GM21367 (cell line): ENCODE measurements at regions not wholly inside any gene's neighbourhood (a gene's known extent, or its start where the extent isn't known, plus 50 kb on each side); places are given as distances from the start of the nearest gene placed in this dataset.
"Not testable (repeated sequence)": the region's sequence is repeated elsewhere in the genome, so short reads cannot be mapped to it uniquely, and the experiment has no call there.

Experiments
- ATAC-seq: cut with Tn5 transposase; IDR thresholded peaks from one replicate; pipeline ENCODE4 v1.9.1; 2021; ENCODE audit not compliant: unreplicated experiment

DNA sequence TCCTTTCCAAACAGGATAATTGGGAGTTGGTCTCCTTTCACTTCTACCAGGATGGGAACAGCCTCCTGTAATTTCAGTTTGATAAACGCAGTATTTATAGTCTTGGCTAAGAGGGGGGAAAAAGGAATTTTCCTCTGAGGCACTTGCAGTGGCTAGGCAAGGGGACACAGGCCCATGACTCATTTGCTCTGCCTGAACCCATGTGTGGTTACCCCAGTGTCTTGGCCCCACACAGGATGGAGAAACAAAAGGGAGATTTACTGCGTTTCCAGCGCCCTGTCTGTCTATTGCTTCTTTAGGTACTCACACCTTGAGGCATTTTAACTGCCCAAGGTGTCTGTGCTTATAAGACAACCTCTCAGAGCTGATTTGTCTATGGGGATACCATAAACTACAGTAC is 74.8 kb upstream of the NEDD9 start:
- no peak for ATAC-seq

DNA sequence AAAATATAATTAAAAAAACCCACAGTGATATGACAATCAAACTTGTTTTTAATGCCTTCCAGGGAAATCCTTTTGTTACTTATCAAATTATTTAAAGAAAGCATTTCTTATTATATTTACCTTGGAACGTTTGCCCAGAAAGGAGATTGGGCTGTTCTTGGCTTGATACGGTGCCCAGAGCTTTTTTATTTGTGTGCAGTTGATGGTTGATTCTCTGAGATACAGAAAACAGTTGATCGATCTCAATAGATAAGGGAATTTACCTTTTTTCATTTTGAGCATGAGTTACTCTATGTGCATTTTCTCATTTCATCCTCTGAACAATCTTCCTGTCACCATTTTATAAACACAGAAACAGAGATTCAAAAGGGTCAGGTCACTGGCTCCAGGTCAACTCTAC is 72.5 kb upstream of the NEDD9 start:
- no peak for ATAC-seq

GRCh38 chr6:11299876-11300428 is 67.5 kb upstream of the NEDD9 start:
- ATAC-seq, result not testable (repeated sequence)

- ATAC-seq, result not testable (repeated sequence)
Measured at GRCh38 chr6:11299421-11299784, 66.9 kb upstream of the NEDD9 start.

GRCh38 chr6:11298651-11299420 is 66.4 kb upstream of the NEDD9 start:
- ATAC-seq, result no peak

DNA sequence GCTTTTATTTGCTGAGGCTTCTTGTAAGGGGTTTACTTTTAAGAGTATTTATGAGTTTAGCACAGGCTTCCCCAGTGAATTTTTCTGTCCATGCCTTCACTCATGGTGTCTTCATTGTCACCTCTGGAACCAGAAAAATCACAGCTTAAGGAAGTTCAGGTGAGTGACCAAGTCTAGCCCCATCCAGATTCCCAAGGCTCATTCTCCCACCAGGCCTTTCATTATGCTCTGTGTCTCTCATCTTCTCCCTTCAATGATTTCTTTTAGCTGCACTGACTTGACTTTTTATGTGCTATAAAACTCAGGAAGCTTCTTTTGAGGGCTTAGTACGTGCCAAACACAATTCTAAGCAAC is 64.9 kb upstream of the NEDD9 start:
- ATAC-seq, result no peak

- ATAC-seq, result no peak
Measured at GRCh38 chr6:11296449-11297375, 64.2 kb upstream of the NEDD9 start.

- ATAC-seq, result no peak
Measured at GRCh38 chr6:11295969-11296368, 63.5 kb upstream of the NEDD9 start.

GRCh38 chr6:11294228-11294627 is 61.8 kb upstream of the NEDD9 start:
- no peak for ATAC-seq

DNA sequence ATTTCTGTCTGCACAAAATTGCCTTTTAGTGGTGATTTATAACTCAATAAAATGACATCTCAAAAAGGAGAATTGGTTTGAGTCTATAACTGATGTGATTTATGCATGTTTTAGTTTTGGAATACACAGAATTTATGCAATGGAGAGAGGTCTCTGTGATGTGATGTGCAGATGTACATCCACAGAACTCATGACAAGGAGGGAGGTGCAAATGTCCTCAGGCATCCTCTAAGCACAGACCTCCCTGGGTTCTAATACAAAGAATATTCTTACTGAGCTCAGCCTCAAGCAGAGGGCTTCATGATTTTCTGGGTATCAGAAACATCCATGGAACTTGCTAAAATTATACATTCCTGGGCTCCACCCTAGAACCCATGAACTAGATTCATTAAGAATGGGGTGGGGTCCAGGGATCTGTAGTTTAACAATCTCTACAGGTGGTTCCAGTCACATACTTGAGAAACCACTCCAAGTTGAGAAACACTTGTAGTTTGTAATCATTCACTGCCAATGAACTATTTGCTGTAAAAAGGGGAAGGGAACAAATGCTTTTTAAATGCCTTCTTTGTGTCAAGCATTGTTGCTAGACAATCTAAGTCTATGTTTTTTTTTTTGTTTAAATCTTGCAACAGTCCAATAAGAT is 60.2 kb upstream of the NEDD9 start:
- ATAC-seq, result no peak

- no peak for ATAC-seq
Measured at GRCh38 chr6:11292091-11292490, 59.6 kb upstream of the NEDD9 start.

- no peak for ATAC-seq
Measured at GRCh38 chr6:11291582-11291981, 59.1 kb upstream of the NEDD9 start.

DNA sequence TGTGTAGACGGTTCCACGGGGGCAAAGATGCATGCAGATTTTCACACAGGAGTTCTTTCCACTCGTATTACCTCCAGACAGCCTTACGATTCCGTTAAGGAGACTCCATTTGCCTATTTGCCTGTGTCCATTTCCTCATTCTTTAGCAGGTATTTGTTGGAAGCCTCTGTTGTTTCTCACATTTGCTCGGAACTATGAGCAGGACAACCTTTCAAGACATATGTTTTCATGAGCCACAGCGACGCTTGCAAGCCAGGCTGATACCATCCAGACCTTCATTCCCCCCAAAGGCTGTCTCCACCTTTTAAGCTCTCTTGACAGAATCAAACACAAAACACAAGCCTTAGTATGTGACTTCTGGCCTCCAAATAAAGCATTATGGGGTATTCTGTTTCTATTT is 57.6 kb upstream of the NEDD9 start:
- no peak for ATAC-seq

DNA sequence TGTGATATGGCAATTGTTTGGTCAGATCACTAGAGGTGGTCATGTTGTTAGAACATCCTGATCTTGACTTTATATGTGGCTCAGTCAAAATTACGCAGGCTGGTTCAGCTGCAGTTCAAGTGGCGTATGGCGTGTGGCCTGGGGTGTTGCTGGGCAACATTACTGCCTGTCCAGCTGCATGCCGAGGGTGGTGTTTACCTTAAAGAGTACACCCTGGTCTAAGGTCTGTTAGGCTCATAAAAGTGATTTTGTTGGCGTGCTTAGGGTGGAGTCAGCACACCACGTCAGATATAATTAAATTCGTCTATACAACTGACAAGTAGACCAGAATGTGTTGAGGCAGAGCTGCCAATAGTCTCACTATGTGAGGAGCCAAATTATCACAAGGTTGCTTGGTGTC is 55.6 kb upstream of the NEDD9 start:
- ATAC-seq, result no peak

DNA sequence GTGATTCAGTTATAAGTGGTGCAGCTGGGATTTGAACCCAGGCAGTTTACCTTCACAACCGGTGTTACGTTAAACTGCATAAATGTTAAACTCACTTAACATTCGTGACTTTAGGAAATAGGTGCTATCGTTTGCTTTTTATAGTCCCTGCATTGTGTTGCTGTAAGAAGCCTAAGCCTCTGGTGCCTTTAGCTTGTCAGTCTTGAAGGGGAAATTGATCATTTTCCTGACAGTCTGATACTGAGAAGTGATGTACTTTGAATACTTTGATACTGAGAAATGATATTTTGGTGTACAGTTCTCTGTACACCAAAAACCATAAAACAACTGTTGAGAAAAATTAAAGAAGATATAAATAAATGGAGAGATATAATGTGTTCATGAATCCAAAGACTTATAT is 52.5 kb upstream of the NEDD9 start:
- ATAC-seq, result no peak

DNA sequence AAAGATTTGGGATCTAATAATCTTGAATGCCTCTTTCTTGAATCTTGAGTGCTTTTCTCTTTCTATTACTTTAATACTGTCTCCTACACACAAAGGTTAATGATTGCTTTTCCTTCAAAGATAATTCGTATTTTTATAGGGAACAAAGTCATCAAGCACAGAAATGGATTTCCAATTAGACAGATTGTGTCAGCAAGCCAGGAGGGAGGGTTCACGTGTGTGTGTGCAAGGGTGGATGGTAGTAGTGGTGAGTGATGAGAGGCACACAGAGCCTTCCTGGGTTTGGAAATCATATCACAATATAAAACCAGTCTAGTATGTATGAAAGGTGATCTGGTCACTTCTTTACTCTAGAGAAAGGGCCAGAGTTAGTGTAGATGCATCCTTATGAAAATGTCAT is 51.2 kb upstream of the NEDD9 start:
- ATAC-seq, result no peak

DNA sequence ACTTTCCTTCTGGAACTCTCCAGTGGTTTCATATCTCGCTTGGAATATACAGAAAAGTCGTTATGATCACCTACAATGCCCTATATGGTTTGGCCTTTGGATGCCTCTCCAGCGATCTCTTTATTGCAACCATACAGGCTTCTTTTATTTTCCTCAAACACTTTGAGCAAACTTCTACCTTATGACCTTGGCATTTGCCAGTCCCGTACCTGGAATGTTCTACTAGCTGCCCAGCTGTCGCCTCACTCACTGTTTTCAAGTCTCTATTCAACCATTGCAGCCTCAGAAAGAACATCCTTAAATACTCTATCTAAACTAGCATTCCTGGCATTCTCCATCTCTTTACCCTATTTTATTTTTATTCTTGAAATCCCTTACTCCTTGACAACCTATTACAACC is 50.4 kb upstream of the NEDD9 start:
- ATAC-seq, result no peak
